ENCODE measurements at regions not wholly inside any gene's neighbourhood (a gene's known extent, or its start where the extent isn't known, plus 50 kb on each side); places are given as distances from the start of the nearest gene placed in this dataset.

DNA sequence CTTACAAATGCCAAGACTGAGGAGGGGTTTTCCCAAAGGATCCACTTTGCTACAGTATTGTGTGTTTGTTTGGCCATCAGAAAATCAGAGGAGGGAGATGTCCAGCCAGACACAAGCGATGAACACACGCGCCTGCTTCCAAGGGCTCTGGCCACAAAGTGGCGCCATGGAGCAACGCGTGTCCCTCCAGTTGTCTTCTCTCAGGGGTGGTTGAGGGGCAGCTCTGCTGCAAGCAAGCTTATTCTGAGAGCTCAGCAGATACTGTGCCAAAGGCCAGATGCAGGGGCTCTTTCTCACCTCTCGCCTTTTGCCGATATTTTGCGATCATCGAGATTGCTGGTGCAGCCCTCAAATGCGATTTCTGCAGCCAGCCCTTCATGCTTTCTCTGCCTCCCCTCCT, 88.9 kb upstream of the OSBPL11 start:
- TF ChIP-seq EP300 (IDR thresholded peaks at IDR 0.05) (no peak), POLR2A (IDR thresholded peaks at IDR 0.05) (no peak), POLR2AphosphoS5 (IDR thresholded peaks at IDR 0.05) (no peak)
- TF ChIP-seq, protein P1, sequence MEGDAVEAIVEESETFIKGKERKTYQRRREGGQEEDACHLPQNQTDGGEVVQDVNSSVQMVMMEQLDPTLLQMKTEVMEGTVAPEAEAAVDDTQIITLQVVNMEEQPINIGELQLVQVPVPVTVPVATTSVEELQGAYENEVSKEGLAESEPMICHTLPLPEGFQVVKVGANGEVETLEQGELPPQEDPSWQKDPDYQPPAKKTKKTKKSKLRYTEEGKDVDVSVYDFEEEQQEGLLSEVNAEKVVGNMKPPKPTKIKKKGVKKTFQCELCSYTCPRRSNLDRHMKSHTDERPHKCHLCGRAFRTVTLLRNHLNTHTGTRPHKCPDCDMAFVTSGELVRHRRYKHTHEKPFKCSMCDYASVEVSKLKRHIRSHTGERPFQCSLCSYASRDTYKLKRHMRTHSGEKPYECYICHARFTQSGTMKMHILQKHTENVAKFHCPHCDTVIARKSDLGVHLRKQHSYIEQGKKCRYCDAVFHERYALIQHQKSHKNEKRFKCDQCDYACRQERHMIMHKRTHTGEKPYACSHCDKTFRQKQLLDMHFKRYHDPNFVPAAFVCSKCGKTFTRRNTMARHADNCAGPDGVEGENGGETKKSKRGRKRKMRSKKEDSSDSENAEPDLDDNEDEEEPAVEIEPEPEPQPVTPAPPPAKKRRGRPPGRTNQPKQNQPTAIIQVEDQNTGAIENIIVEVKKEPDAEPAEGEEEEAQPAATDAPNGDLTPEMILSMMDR (IDR thresholded peaks at IDR 0.05): peak in 2 of 4 experiments; percentile 21 to 34
